ENCODE measurements at regions not wholly inside any gene's neighbourhood (a gene's known extent, or its start where the extent isn't known, plus 50 kb on each side); places are given as distances from the start of the nearest gene placed in this dataset.

GRCh38 chr2:12998685-12999084, 281.9 kb downstream of the TRIB2 start:
- Histone ChIP-seq H3K4me3 (ENCODE audit: low read depth, low read length) (no peak overlapping the region), H3K36me3 (ENCODE audit: control insufficient read depth, insufficient read depth, low read length) (no peaks in the 10 kb centered on the region), H3K27me3 (ENCODE audit: control insufficient read depth, insufficient read depth, low read length) (no peaks in the 10 kb centered on the region)
- no peak for DNase-seq (ENCODE audit: low read depth)
- no peak for TF ChIP-seq CTCF (IDR thresholded peaks at IDR 0.05; ENCODE audit: insufficient read depth, low read length, poor library complexity, severe bottlenecking)

- no peak for DNase-seq (ENCODE audit: low read depth)
Observed at GRCh38 chr2:13000664-13001363, 284.1 kb downstream of the TRIB2 start.

GRCh38 chr2:13001408-13001807, 284.7 kb downstream of the TRIB2 start:
- H3K4me3 ChIP-seq (ENCODE audit: low read depth, low read length) = no peak overlapping the region
- no peaks in the 10 kb centered on the region for H3K27me3 ChIP-seq (ENCODE audit: control insufficient read depth, insufficient read depth, low read length)
- H3K36me3 ChIP-seq (ENCODE audit: control insufficient read depth, insufficient read depth, low read length) = no peaks in the 10 kb centered on the region
- TF ChIP-seq CTCF (IDR thresholded peaks at IDR 0.05; ENCODE audit: insufficient read depth, low read length, poor library complexity, severe bottlenecking) = no peak
- no peak for DNase-seq (ENCODE audit: low read depth)

More at GRCh38 chr2:13000664-13001363, 284.1 kb downstream of the TRIB2 start:
- H3K36me3 ChIP-seq (ENCODE audit: control insufficient read depth, insufficient read depth, low read length) = no peaks in the 10 kb centered on the region
- no peaks in the 10 kb centered on the region for H3K27me3 ChIP-seq (ENCODE audit: control insufficient read depth, insufficient read depth, low read length)
- no peak for TF ChIP-seq CTCF (IDR thresholded peaks at IDR 0.05; ENCODE audit: insufficient read depth, low read length, poor library complexity, severe bottlenecking)
- H3K4me3 ChIP-seq (ENCODE audit: low read depth, low read length) = no peak overlapping the region

GRCh38 chr2:13002536-13003331, 286.0 kb downstream of the TRIB2 start:
- TF ChIP-seq CTCF (IDR thresholded peaks at IDR 0.05; ENCODE audit: insufficient read depth, low read length, poor library complexity, severe bottlenecking) = no peak
- DNase-seq (ENCODE audit: low read depth) = no peak

GRCh38 chr2:13003500-13003899, 286.8 kb downstream of the TRIB2 start:
- TF ChIP-seq CTCF (IDR thresholded peaks at IDR 0.05; ENCODE audit: insufficient read depth, low read length, poor library complexity, severe bottlenecking) = no peak
- DNase-seq (ENCODE audit: low read depth) = no peak
- H3K4me3 ChIP-seq (ENCODE audit: low read depth, low read length) = no peak overlapping the region

More at GRCh38 chr2:13002536-13003331, 286.0 kb downstream of the TRIB2 start:
- H3K36me3 ChIP-seq (ENCODE audit: control insufficient read depth, insufficient read depth, low read length) = no peaks in the 10 kb centered on the region
- H3K27me3 ChIP-seq (ENCODE audit: control insufficient read depth, insufficient read depth, low read length) = no peaks in the 10 kb centered on the region
- no peak overlapping the region for H3K4me3 ChIP-seq (ENCODE audit: low read depth, low read length)

More at GRCh38 chr2:13003500-13003899, 286.8 kb downstream of the TRIB2 start:
- Histone ChIP-seq H3K36me3 (ENCODE audit: control insufficient read depth, insufficient read depth, low read length) (no peaks in the 10 kb centered on the region), H3K27me3 (ENCODE audit: control insufficient read depth, insufficient read depth, low read length) (no peaks in the 10 kb centered on the region)

All from kidney epithelial cell (primary cell).